Hepatocyte (in vitro differentiated cells): ENCODE measurements at regions not wholly inside any gene's neighbourhood (a gene's known extent, or its start where the extent isn't known, plus 50 kb on each side); places are given as distances from the start of the nearest gene placed in this dataset.

Experiments used
- CTCF ChIP-seq: fragments of 200-600 bp; sonication (generic); IDR thresholded peaks from 2 replicates; pipeline ENCODE4 v1.5.1; 2016; ENCODE audit warnings: antibody characterized with exemption, mild to moderate bottlenecking; ENCODE audit not compliant: poor library complexity
- EZH2 ChIP-seq: fragments of 200-600 bp; sonication (generic); IDR thresholded peaks from 2 replicates; pipeline ENCODE4 v1.6.1; 2016; ENCODE audit warnings: antibody characterized with exemption, mild to moderate bottlenecking, borderline replicate concordance

GRCh38 chr21:23020969-23021368, 2022.8 kb downstream of the NCAM2 start:
- TF ChIP-seq CTCF (no peak), EZH2 (no peak)
